NCI-H2227 (cell line): ENCODE measurements at regions not wholly inside any gene's neighbourhood (a gene's known extent, or its start where the extent isn't known, plus 50 kb on each side); places are given as distances from the start of the nearest gene placed in this dataset.
A peak's percentile ranks its signal among the peaks of the same experiment; 100 is the strongest.

ENCODE experiments used
- DNase-seq: peaks from one replicate; lab custom pipeline; 2025; ENCODE audit not compliant: unreplicated experiment; lab: John Stamatoyannopoulos, UW

DNA sequence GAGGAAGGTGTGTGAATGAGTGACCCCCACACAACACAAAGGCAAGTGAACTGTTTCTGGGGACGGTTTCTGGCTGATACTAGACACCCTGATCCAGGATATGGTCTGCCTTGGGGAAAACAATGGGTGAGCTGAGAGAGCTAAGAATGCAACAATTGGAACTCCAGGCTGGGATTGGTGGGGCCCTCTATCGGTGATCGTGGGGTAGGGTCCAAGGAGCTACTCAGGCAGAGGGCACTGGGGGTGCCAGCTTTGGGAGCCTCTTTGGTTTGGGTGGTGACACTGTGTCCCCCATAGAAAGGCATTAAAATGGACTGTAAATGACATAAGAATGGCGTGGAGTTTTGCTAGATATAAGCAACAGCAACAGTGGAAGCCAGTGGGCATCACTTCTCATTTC is 439.1 kb downstream of the DMAC1 start:
- DNase-seq = no peak

DNA sequence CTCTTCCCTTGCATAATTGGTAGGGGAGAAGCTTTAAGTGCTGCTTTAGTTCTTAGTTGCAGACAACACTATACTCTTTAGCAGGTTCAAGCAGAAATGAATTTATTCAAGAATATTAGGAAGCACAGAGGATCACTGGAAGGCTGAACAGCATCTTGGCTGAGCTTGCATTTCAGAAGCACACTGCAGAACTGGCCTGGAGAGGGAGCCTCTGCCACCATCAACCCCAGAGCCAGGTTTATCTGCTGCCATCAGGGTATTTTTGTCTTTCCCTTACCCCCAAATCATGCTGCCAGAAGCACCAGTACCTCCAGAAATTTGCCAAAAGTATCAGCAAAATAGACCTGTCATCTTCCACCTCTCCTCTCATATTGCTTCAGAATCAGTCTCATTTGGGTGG is 440.7 kb downstream of the DMAC1 start:
- DNase-seq = no peak

DNA sequence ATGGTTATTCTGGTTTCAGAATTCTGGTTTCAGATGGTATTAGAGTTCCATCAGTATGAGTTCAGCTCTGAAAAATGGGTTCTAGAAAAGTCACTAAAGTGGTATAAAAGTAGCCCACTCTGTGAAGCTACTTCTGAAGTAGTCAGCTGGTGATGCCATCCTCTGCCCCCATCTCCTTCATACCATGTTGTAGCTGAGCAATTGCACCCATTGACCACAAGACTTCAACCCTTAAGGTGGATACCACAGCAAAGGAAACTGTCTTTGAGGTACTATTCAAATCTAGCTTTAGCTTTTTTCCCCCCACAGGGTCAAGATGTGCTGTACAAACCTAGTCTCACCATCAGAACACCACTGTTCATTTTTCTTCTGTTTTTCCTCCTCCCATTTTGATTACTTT is 444.9 kb downstream of the DMAC1 start:
- DNase-seq = no peak

DNA sequence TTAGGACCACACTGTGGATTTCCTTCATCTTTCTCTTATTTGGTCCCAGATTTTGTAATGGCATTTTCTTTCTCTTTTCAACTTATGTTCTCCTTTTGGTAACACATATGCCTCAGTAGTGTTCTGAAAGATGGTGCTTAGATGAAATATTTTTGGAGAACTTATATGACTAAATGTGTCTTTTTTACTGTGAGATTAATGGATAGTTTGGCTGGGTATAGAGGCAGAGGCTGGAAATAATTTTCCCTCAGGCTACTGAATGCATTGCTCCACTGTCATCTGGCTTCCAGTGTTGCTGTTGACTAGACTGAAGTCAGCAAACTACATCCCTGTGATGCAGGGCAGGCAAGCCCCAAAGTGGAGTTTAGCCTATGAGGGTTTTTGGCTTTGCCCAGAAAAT is 450.9 kb downstream of the DMAC1 start:
- no peak for DNase-seq

DNA sequence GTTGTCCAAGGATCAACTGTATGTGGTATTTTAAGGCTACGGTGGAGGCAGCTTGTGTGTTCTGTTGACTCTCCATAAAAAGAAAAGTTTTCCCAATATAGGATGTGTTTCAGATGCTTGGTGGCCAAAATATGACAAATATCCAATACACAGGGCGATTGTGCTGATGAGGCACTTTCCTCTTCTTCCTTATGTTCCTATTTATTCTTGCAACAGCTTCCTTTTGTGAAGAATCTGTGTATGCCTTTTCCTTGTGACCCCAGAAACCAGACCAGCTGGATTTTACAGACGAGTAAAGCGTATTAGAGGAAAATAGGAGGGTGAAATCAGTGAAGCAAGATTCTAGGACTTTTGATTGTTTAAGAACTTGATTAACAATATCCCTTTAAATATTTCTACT is 452.0 kb downstream of the DMAC1 start:
- no peak for DNase-seq

DNA sequence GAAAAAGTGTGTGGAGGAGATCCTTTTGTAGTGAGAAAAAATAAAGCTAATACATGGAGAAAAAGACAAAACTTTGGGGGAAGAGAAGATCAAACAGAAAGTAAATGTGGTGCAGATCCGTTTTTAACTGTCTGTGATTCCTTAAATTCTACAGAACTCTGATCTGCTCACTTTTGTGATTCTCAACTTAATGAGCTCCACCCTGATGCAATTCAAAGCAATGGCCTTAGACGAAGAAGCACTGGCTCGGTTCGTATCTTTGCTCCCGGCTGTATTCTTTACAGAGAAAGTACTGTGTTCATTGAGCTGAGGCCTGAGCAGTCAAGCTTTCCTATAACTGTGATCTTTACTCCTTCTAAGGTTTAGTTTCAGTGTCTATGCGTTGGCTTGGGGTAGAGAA is 453.4 kb downstream of the DMAC1 start:
- DNase-seq = no peak

DNA sequence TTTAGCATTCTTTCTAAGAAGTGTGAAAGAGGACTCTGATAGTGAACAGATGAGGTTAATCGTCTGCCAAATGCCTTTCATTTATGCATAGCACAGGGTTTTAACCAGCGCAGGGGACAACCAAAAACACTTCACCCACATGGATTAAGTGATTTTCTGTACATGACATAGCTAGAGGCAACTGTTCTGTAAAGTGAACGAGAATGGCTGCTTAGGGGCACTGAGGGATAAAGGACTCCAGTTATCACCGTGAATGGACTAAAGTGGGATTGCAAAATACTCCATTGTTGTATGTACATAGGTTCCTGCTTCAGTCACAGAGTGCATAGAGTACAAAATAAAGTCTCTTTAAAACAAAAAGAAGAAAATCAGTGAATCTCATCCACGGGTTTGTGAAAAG is 456.8 kb downstream of the DMAC1 start:
- DNase-seq = no peak

DNA sequence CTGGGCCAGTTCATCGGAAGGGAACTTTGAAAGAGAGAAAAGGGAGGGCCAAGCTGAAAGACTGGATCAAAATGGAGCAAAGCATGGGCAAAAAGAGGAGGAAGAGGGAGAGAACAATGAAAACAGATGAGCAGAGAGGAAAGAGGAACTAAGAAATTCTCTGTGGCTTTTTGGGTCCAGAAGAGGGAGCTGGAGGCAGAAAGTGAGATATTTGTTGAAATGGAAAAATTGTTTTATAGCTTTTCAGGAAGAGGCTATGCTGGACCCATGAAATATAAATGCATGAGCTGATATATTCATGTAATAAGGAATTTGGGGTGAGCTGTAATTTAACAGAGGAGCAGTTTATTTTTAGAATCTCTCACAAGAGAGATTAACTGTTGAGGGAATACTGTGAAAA is 457.3 kb downstream of the DMAC1 start:
- DNase-seq = no peak

DNA sequence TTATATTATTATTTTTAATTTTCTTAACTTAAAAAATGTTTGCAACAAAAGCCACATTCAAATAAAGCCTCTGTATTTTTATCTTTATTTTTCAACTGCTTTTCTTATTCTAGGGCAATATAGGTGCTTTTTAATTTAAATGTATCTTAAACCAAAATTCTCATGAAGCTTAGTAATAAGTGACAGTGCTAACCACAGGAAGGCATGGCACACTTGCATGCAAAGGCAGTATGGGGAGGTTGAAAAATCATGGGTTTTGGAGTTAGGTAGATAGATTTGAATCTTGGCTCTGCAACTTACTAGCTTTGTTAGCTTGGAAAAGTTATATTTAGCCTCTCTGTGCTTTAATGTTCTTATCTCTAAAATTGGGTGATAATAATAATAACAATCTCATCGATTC is 458.0 kb downstream of the DMAC1 start:
- DNase-seq = no peak

DNA sequence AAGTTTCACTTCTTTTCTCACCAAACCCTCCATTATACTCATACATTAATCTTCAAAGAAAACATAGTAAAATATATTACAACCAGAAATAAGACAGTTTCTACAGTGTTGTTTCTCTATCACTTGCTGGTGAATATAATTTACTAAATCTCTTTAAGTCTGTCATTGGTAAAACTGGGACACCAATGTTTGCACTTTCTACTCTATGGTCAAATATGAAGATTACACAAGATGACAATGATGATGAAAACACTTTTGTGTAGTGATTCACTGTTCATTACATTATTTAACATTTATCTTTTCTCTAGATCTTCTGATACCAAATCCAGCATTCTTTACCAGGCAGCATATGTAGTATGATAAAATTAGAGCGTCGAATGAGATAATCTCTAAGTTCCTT is 459.1 kb downstream of the DMAC1 start:
- DNase-seq = no peak

DNA sequence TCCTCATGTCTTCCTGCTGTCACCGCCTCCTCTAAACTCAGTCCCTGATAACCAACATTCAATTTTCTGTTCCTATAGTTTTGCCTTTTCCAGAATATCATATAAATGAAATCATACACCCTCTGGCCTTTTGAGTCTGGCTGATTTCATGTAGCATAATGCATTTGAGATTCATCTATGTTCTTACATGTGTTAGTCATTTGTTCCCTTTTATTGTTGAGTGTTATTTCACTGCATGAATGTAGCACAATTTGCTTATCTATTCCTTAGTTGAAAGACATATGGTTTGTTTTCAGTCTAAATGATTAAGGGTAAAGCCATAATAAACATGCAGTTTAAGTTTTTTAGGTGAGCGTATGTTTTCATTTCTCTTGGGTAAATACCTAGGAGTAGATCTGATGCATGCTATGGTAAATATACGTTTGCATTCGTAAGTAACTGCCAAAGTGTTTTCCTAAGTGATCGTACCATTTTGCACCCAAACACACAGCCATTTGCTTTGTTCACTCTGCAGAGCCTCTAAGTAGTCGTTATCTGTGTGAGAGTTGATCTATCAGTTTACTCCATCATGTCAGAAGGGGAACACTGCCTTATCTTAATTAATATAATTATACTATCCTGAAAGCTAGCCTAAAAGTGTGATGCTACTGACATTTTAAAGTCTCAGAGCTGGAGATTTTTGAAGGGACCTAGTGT is 460.8 kb downstream of the DMAC1 start:
- DNase-seq = no peak

DNA sequence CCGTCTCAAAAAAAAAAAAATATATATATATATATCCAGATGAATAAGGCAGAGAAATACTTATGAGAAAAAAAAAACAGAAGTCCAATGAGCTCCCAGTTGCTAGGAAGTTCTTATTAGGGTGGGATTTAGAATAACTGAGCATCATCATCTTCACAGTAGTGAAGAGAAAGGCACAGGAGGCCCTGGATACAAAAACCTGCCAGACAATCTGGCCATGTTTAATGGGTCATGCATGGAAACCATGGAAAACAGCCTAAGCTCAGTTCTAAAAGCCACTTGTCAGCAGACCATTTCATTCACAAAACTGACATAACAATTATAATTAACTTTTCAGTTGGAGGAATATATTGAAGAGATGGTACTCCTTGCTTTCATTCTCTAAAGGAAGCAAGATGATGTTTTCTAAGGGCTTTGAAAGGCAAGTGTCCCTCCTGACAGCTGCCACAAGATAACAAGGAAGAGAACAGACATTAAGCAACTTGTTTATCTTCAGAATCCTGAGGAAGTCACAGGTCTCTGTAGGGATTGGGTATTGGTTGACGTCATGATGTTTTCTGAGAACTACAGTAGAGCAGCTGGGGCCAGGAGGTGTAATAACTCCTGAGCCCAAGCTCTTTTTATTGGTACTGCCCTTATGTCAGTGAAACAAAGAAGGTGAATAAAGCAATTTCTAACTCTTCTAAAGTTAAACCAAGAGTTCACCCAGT is 463.1 kb downstream of the DMAC1 start:
- peak; percentile 25 for DNase-seq

DNA sequence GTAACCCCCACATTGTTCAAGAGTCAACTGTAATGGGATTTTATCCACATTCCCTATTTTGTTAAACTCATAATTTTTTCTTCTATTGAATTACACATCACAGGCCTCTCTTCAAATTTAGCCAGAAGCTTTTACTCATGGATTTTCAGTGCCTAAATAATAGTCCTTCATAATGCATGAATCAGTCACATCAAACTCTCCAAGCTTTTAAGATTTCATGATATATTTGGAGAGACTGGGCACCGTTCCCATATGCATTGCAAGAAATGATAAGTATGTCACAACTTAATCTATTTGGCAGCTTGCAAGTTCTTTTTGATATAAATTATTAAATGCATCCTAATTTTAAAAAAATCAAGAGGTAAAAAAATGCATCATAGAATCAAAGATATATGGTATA is 465.9 kb downstream of the DMAC1 start:
- DNase-seq = no peak

DNA sequence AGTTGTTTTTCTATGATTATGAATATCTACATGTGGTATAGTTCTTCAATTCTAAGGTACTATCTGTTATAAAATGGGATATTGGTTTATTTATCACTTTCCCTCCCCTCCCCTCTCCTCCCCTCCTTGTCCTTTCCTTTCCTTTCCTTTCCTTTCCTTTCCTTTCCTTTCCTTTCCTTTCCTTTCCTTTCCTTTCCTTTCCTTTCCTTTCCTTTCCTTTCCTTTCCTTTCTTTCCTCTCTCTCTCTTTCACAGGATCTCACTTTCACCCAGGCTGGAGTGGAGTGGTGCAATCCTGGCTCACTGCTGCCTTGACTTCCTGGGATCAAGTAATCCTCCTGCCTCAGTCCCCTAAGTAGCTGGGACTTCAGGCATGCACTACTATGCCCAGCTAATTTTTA is 466.8 kb downstream of the DMAC1 start:
- DNase-seq = no peak

DNA sequence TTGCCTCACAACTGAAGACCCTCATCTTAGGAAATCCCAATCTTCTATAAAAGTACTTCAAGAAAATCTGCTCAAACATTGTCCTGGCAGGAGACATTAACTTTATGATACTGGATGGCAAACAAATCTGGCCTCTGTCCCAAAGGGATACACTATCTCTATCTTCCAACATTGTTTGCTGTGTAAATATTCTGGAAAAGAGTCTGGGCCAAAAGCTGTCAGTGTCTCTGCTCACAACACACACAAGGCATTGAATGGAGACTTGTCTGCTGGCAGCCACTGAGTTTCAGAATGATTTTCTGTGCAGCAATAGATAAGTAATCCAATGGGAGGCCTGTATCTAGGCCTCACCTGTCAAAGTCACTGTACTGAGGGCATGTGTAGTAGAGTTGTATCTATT is 471.1 kb downstream of the DMAC1 start:
- no peak for DNase-seq

DNA sequence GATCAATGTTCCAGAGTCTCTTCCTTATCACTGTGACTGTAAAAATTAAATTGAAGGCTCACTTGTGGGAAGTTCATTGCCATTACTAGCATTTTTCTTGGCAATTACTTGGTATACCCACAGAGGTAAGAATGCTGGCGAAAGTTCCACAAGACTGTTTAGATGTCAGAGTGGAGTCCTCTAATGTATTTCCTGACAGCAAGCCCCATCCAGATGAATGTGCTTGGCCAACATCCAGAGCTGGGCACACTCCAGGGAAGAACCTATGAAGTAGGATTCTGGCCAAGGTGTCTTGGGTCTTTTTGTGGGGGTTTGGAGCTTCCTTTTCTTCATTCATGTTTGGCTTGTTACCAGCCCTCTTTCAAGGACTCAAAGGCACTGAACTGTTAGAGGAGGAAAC is 473.6 kb downstream of the DMAC1 start:
- no peak for DNase-seq

DNA sequence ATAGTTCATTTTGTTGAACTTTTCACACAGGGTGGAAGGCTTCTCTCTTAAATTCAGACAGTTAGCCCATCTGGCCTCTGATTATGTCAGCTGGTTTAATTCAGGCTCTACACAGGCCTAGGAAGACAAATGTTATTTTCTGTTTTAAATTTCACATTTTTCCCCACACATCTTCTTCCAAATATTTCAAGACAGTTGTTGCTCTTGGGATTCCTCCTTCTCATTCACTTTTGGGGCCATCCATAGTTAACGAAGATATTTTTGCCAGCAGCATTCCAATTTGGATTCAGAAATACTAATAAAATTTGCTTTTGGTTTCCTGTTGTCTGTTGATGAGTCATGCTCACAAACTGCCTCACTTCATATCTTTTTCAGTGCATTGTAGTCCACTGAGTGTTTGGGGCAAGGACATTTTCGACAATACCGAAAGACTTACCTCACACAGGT is 475.4 kb downstream of the DMAC1 start:
- DNase-seq = no peak

DNA sequence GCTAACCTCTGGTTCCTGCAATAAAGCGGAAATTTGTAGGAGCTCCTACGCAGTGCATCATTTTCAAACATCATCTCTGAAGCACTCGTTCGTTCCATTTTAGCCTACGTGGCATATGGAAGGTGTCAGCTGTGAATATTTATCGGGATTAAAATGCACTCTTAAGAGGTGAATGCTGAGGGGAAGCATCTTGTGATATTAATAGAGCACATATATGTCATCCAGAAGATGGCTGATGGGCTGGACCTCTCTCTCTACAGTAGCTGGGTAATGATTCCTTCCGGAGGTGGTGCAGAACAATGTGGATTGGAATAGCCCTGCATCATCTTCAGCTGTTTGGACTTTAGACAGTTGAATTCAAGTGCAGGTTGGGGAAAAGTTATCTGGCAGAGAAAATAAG is 478.7 kb downstream of the DMAC1 start:
- DNase-seq = no peak

DNA sequence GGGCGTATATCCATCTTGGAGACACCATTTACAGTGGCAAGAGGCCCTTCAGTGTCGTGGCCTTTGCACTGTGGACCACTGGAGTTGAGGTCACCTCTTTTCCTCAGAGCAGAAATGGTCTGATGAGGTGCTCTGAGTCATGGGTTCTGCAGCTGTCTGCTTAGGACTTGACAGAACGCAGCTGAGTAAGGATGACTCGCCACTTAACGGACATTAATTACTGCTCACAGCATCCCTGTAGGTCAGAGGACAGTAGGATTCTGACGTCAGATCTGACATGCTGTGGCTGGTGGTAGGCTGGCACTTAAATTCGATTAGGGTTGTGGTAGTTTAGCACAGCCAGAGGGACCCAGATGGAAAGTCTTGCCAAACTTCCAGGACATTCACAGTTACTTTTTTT is 479.4 kb downstream of the DMAC1 start:
- DNase-seq = peak; percentile 35

DNA sequence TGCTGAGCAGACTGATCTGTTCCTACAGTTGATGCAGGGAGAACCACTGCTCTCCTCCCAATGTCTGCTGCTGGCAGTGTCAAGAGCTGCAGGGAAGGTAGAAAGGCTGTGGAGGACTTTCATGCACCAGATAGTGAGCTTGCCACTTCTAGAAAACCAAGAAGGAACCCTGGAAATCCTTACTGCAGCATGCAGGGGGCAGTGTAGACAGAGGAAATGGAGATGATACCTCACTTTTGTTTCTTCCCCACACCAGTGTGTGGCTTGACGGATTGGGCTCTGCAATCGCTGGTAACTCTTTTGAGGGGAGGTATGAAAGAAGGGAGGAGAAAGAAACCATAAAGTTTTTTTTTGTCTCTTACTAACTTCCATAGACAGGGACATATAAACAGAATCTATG is 480.7 kb downstream of the DMAC1 start:
- DNase-seq = no peak

DNA sequence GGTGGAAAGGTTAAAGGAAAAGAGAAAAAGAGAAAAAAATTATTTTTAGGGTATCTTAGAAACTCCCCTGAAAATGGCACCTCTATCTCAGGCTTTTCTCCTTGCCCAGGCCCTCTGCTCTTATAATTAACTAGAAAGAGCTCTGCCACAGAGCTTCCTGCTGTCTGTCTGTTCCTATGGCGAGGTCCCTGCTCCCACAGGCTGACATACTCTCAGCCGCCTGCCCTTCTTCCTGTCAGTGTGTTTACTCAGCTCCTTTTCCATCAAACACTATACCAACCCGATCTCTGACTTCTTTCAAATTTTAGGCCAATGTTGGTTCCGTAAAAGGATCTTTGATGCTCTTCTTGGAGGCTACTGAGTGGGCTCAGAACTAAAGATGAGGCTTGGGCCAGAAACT is 482.6 kb downstream of the DMAC1 start:
- no peak for DNase-seq

DNA sequence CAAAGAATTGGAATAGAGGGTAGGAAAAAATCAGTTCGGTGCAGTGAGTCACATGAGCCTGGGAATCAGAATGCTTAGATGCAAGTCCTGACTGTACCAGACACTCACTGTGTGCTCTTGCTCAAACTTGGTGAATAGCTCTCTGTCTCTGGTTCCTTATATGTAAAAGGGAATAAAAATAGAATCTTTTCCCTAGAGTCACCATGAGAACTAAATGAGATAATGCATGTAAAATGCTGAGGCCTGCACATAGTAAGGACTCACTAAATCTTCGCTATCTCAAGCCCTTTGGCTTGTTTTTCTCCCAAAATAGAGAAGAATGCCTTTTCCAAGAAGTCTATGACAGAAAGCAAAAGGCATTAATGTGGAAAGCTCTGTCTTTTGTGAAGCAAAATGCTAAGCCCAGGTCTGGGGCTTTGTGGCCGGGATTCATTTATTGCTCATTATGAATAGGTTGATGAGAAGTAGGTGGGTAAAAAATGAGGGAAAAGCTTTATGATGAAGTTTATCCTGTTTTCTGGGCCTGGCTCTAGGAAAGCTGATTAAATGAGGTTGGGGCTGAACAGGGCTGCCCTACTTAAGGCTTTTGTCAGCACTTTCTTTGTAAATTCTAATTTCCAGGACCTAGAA is 483.3 kb downstream of the DMAC1 start:
- DNase-seq = no peak
